Fibroblast of pulmonary artery (primary cell): ENCODE measurements at regions not wholly inside any gene's neighbourhood (a gene's known extent, or its start where the extent isn't known, plus 50 kb on each side); places are given as distances from the start of the nearest gene placed in this dataset.

Source experiments
- DNase-seq: peaks from one replicate; pipeline ENCODE4 v3.0.0-alpha.2; 2010; ENCODE audit warnings: low read depth
- H3K4me3 ChIP-seq: replicated peaks from 2 replicates; pipeline ENCODE4 v1.5.1; 2011; ENCODE audit warnings: low read depth, mild to moderate bottlenecking, control low read depth, low read length, moderate library complexity
- CTCF ChIP-seq: IDR thresholded peaks from 2 replicates; pipeline ENCODE4 v1.5.1; 2011; ENCODE audit warnings: mild to moderate bottlenecking, control low read depth, low read length, inconsistent platforms; ENCODE audit errors: missing control alignments

- DNase-seq, result no peak
- no peak for TF ChIP-seq CTCF
- no peak overlapping the region for H3K4me3 ChIP-seq
Measured at GRCh38 chr4:144799486-144799885, 153.5 kb downstream of the HHIP start.

GRCh38 chr4:144801731-144802130, 155.8 kb downstream of the HHIP start:
- TF ChIP-seq CTCF, result no peak
- H3K4me3 ChIP-seq, result no peak overlapping the region
- no peak for DNase-seq

GRCh38 chr4:144808034-144808433, 162.1 kb downstream of the HHIP start:
- no peak for TF ChIP-seq CTCF
- no peak overlapping the region for H3K4me3 ChIP-seq
- no peak for DNase-seq

GRCh38 chr4:144809056-144809640, 163.2 kb downstream of the HHIP start:
- TF ChIP-seq CTCF, result no peak
- H3K4me3 ChIP-seq, result no peak overlapping the region

GRCh38 chr4:144816668-144817067, 170.7 kb downstream of the HHIP start:
- DNase-seq, result no peak
- H3K4me3 ChIP-seq, result no peak overlapping the region
- TF ChIP-seq CTCF, result no peak

More at GRCh38 chr4:144809056-144809640, 163.2 kb downstream of the HHIP start:
- no peak for DNase-seq

- no peak for TF ChIP-seq CTCF
- H3K4me3 ChIP-seq, result no peak overlapping the region
- peak; percentile 6 for DNase-seq
Measured at GRCh38 chr4:144817081-144817480, 171.1 kb downstream of the HHIP start.

GRCh38 chr4:144818136-144818535, 172.2 kb downstream of the HHIP start:
- no peak for DNase-seq
- no peak overlapping the region for H3K4me3 ChIP-seq
- TF ChIP-seq CTCF, result no peak
